KBM-7 (cell line): ENCODE measurements at regions not wholly inside any gene's neighbourhood (a gene's known extent, or its start where the extent isn't known, plus 50 kb on each side); places are given as distances from the start of the nearest gene placed in this dataset.
"Not testable (repeated sequence)": the region's sequence is repeated elsewhere in the genome, so short reads cannot be mapped to it uniquely, and the experiment has no call there.

ENCODE experiments used
- DNase-seq: peaks from one replicate; pipeline ENCODE4 v3.0.0-alpha.2; 2015
- in situ Hi-C: fragments of 300-500 bp; cut with MboI; formaldehyde crosslinking; loops from 2 replicates; pipeline ENCODE4 v1.14.3; 2020; ENCODE audit warnings: low sequenced_read_pairs, low pct_unique_long_range_greater_than_20kb, mixed read lengths

GRCh38 chr3:88282528-88283241, 132.9 kb downstream of the C3orf38 start:
- in situ Hi-C loops: no loop called here
- no peak for DNase-seq

DNA sequence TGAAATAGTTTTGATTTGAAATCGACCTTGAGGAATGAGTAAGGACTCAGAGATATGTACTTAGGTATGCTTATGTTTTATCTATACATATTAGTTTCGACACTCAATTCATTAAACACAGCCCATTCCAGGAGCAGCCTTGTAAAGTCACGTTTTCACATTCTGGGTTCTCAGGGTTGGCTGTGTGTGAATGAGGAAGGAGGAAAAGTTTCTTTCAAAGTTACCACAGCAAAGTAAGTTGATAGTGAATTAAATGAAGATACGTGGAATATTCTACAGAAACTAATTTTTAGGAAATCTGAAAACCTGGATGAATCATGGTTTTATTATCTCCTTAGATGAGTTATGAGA, 133.5 kb downstream of the C3orf38 start:
- DNase-seq: no peak
- in situ Hi-C loops: no loop called here

- in situ Hi-C loops: no loop called here
- no peak for DNase-seq
Measured at GRCh38 chr3:88291486-88291885, 141.7 kb downstream of the C3orf38 start.

GRCh38 chr3:88298189-88298588, 148.4 kb downstream of the C3orf38 start:
- in situ Hi-C loops: no loop called here
- no peak for DNase-seq

GRCh38 chr3:88301273-88301995, 151.7 kb downstream of the C3orf38 start:
- no peak for DNase-seq
- in situ Hi-C loops: no loop called here

- in situ Hi-C loops: no loop called here
Measured at GRCh38 chr3:88301996-88302393, 152.2 kb downstream of the C3orf38 start.

GRCh38 chr3:88303331-88303904, 153.7 kb downstream of the C3orf38 start:
- in situ Hi-C loops, DNase-seq: not testable (repeated sequence)

More at GRCh38 chr3:88301996-88302393, 152.2 kb downstream of the C3orf38 start:
- DNase-seq: no peak

GRCh38 chr3:88307666-88308065, 157.9 kb downstream of the C3orf38 start:
- no peak for DNase-seq
- in situ Hi-C loops: no loop called here

GRCh38 chr3:88311826-88312225, 162.1 kb downstream of the C3orf38 start:
- in situ Hi-C loops: no loop called here
- peak; percentile 0 for DNase-seq

GRCh38 chr3:88312256-88312655, 162.5 kb downstream of the C3orf38 start:
- no peak for DNase-seq
- in situ Hi-C loops: no loop called here

GRCh38 chr3:88318067-88318466, 168.3 kb downstream of the C3orf38 start:
- in situ Hi-C loops: no loop called here
- DNase-seq: no peak

DNA sequence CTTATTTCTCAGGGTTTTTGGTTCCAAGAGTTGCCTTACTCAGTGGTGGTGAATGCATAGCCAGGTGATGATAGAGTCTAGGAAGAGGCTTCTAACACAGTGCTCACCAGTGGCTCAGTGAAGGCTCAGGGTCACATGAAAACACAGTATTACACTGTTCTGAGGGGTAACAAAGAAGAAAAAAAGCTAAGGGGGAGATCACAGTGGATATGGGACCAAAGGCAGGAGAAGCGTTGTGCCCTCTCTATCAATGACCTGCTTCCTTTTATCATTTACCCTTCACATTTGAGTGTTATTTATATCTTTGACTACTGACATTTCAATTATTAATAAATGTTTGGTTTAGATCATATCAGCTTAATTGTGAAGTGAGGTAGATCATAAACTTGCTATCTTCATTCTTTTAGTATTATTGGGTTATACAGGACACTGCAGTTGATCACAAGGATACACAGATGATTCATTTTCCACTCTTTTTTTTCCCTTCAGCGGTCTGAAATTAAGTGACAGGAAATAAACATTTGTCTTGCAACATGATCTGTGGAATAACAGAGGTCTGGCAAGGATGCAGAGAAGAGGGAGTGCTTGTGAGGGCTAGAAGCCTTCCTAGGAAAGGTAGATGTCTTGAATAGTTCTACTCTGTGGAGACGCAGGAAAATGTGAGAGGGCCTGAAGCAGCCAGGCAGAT, 171.7 kb downstream of the C3orf38 start:
- DNase-seq: no peak
- in situ Hi-C loops: no loop called here

DNA sequence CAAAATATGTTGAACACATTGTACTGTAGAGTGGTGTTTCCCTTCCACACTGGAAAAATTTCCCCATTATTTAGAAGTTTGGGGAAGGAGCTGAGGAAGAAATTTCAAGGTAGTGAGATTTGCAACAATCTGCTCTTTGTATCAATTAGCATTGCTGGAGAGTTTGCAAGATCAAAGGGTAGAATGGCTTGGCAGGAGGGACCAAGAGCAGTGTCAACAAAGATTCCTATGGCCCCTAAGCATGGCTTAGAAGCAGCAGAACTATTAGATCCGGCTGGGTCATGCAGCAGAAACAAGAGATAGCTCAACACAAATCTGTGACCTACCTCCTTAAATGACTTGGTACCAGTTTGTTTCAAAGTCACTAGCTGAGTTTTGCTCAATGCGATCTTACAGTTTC, 175.0 kb downstream of the C3orf38 start:
- in situ Hi-C loops: no loop called here
- no peak for DNase-seq

DNA sequence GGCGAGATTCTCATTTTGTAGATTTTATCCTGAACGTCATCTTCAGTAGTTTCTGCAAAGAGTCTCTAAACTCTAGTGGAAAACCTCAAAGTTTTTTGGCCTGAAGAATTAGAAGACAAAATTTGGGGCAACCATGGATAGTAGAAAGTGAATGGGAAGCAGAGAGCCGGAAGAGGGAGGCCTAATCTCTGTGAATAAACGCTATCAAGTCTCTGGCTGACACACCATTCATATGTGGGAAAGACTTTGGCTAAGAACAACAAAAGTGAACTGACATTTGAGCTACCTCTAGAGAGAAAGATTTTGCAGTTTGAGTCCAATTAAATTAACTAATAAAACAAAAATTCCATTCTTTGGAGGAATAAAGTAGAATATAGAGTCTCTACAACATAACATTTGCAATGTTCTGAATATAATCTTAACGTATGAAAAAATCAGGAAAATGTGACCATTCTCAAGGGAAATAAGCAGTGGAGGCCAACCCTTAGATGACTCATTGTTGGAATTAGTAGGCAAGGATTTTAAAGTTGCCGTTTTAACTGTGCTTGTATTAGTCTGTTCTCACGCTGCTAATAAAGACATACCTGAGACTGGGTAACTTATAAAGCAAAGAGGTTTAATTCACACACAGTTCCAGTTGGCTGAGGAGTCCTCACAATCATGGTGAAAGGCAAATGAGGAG, 184.6 kb downstream of the C3orf38 start:
- in situ Hi-C loops: no loop called here

GRCh38 chr3:88336894-88337293, 187.1 kb downstream of the C3orf38 start:
- in situ Hi-C loops: no loop called here
- no peak for DNase-seq

More for the DNA sequence above, 184.6 kb downstream of the C3orf38 start:
- DNase-seq: no peak

- in situ Hi-C loops: no loop called here
- no peak for DNase-seq
Measured at GRCh38 chr3:88343264-88343663, 193.5 kb downstream of the C3orf38 start.

- no peak for DNase-seq
- in situ Hi-C loops: no loop called here
Measured at GRCh38 chr3:88346643-88347042, 196.9 kb downstream of the C3orf38 start.

GRCh38 chr3:88362428-88362827, 212.7 kb downstream of the C3orf38 start:
- no peak for DNase-seq
- in situ Hi-C loops: no loop called here

GRCh38 chr3:88364926-88365325, 215.2 kb downstream of the C3orf38 start:
- in situ Hi-C loops: no loop called here
- DNase-seq: no peak
